ENCODE measurements at regions not wholly inside any gene's neighbourhood (a gene's known extent, or its start where the extent isn't known, plus 50 kb on each side); places are given as distances from the start of the nearest gene placed in this dataset.
A peak's percentile ranks its signal among the peaks of the same experiment; 100 is the strongest.
"Not testable (repeated sequence)": the region's sequence is repeated elsewhere in the genome, so short reads cannot be mapped to it uniquely, and the experiment has no call there.

GRCh38 chr14:106269451-106270204 lies 743.2 kb downstream of the TMEM121 start:
- H3K4me3 Mint-ChIP-seq: no peak overlapping the region
- no peaks in the 10 kb centered on the region for H3K9me3 Mint-ChIP-seq
- TF ChIP-seq CTCF (IDR thresholded peaks at IDR 0.05): no peak
- no peaks in the 10 kb centered on the region for H3K27me3 Mint-ChIP-seq
- ATAC-seq (no peak), DNase-seq (no peak)
- peaks cover 3% of the 10 kb centered on the region for H3K4me1 Mint-ChIP-seq (ENCODE audit: low read depth)
- no peak overlapping the region for H3K27ac Mint-ChIP-seq
- ChIA-PET POLR2A (no interaction called here), CTCF (interaction anchor here (0.7 to 1.9 kb wide), 4 partner anchors 9 to 200 kb away, joined by 3 to 5 read pairs (median 4); no protein-coding TSS in a partner anchor)
- H3K36me3 Mint-ChIP-seq (ENCODE audit: low read depth): no peaks in the 10 kb centered on the region
- intact Hi-C loops (cut with micrococcal nuclease): no loop called here

GRCh38 chr14:106270476-106271121 lies 744.2 kb downstream of the TMEM121 start:
- H3K36me3 Mint-ChIP-seq (ENCODE audit: low read depth); ATAC-seq; DNase-seq; intact Hi-C loops (cut with micrococcal nuclease); H3K4me1 Mint-ChIP-seq (ENCODE audit: low read depth); H3K4me3 Mint-ChIP-seq; H3K9me3 Mint-ChIP-seq; H3K27ac Mint-ChIP-seq; H3K27me3 Mint-ChIP-seq; POLR2A ChIA-PET: not testable (repeated sequence)
- CTCF ChIA-PET: interaction anchor here (0.7 to 1.9 kb wide), 3 partner anchors 8 to 199 kb away, joined by 3 to 5 read pairs (median 4); no protein-coding TSS in a partner anchor

GRCh38 chr14:106276326-106277267 lies 750.2 kb downstream of the TMEM121 start:
- H3K4me3 Mint-ChIP-seq: no peak overlapping the region
- DNase-seq (peak; percentile 45), ATAC-seq (peak; percentile 62)
- no peaks in the 10 kb centered on the region for H3K36me3 Mint-ChIP-seq (ENCODE audit: low read depth)
- TF ChIP-seq CTCF (IDR thresholded peaks at IDR 0.05): no peak
- no peaks in the 10 kb centered on the region for H3K27me3 Mint-ChIP-seq
- H3K9me3 Mint-ChIP-seq: no peaks in the 10 kb centered on the region
- intact Hi-C loops (cut with micrococcal nuclease): no loop called here
- ChIA-PET CTCF (interaction anchor here (0.6 to 2.4 kb wide), 9 partner anchors 11 to 141 kb away, joined by 3 to 11 read pairs (median 3); no protein-coding TSS in a partner anchor), POLR2A (no interaction called here)
- H3K27ac Mint-ChIP-seq: no peak overlapping the region
- peaks cover 13% of the 10 kb centered on the region for H3K4me1 Mint-ChIP-seq (ENCODE audit: low read depth)

GRCh38 chr14:106277503-106277902 lies 751.1 kb downstream of the TMEM121 start:
- intact Hi-C loops (cut with micrococcal nuclease): no loop called here
- peak; percentile 75 for TF ChIP-seq CTCF (IDR thresholded peaks at IDR 0.05)
- no peak overlapping the region for H3K4me3 Mint-ChIP-seq
- no peaks in the 10 kb centered on the region for H3K36me3 Mint-ChIP-seq (ENCODE audit: low read depth)
- no peaks in the 10 kb centered on the region for H3K27me3 Mint-ChIP-seq
- ChIA-PET POLR2A (interaction anchor here (0.9 kb wide), 1 partner anchor 118 kb away, joined by 4 read pairs; no protein-coding TSS in a partner anchor), CTCF (interaction anchor here (1.1 to 2.4 kb wide), 10 partner anchors 11 to 140 kb away, joined by 3 to 11 read pairs (median 4); no protein-coding TSS in a partner anchor)
- H3K9me3 Mint-ChIP-seq: no peaks in the 10 kb centered on the region
- ATAC-seq: no peak
- H3K27ac Mint-ChIP-seq: no peak overlapping the region
- H3K4me1 Mint-ChIP-seq (ENCODE audit: low read depth): peaks cover 13% of the 10 kb centered on the region
- DNase-seq: peak; percentile 9

- DNase-seq (no peak), ATAC-seq (no peak)
- peaks cover 12% of the 10 kb centered on the region for H3K4me1 Mint-ChIP-seq (ENCODE audit: low read depth)
- no peak overlapping the region for H3K27ac Mint-ChIP-seq
- intact Hi-C loops (cut with micrococcal nuclease): no loop called here
- no peak overlapping the region for H3K4me3 Mint-ChIP-seq
- ChIA-PET CTCF (interaction anchor here (1.2 kb wide), 1 partner anchor 27 kb away, joined by 6 read pairs; no protein-coding TSS in a partner anchor), POLR2A (no interaction called here)
- H3K9me3 Mint-ChIP-seq: no peaks in the 10 kb centered on the region
- no peaks in the 10 kb centered on the region for H3K27me3 Mint-ChIP-seq
- no peak for TF ChIP-seq CTCF (IDR thresholded peaks at IDR 0.05)
- H3K36me3 Mint-ChIP-seq (ENCODE audit: low read depth): no peaks in the 10 kb centered on the region
Measured at GRCh38 chr14:106280876-106281275, 754.5 kb downstream of the TMEM121 start.
